ENCODE measurements at regions not wholly inside any gene's neighbourhood (a gene's known extent, or its start where the extent isn't known, plus 50 kb on each side); places are given as distances from the start of the nearest gene placed in this dataset.

- H3K4me3 ChIP-seq (ENCODE audit: severe bottlenecking): no peak overlapping the region
- no peak overlapping the region for H3K27ac ChIP-seq (ENCODE audit: poor library complexity, severe bottlenecking)
- H3K27me3 ChIP-seq (ENCODE audit: insufficient read depth, poor library complexity, severe bottlenecking): no peaks in the 10 kb centered on the region
- no peak for TF ChIP-seq CTCF (IDR thresholded peaks at IDR 0.05; ENCODE audit: poor library complexity, severe bottlenecking)
- no peaks in the 10 kb centered on the region for H3K9me3 ChIP-seq (ENCODE audit: severe bottlenecking)
- DNase-seq (ENCODE audit: low spot score) (no peak), ATAC-seq (ENCODE audit: low read depth) (no peak)
- no peaks in the 10 kb centered on the region for H3K36me3 ChIP-seq (ENCODE audit: low read depth)
- no peaks in the 10 kb centered on the region for H3K4me1 ChIP-seq (ENCODE audit: insufficient read depth, poor library complexity, severe bottlenecking)
These were observed 148.1 kb downstream of the BBOX1 start for GRCh38 chr11:27188696-27189095.

GRCh38 chr11:27187848-27188621 is 147.4 kb downstream of the BBOX1 start:
- Histone ChIP-seq H3K4me3 (ENCODE audit: severe bottlenecking) (no peak overlapping the region), H3K4me1 (ENCODE audit: insufficient read depth, poor library complexity, severe bottlenecking) (no peaks in the 10 kb centered on the region), H3K27me3 (ENCODE audit: insufficient read depth, poor library complexity, severe bottlenecking) (no peaks in the 10 kb centered on the region), H3K9me3 (ENCODE audit: severe bottlenecking) (no peaks in the 10 kb centered on the region), H3K36me3 (ENCODE audit: low read depth) (no peaks in the 10 kb centered on the region), H3K27ac (ENCODE audit: poor library complexity, severe bottlenecking) (no peak overlapping the region)
- DNase-seq (ENCODE audit: low spot score) (no peak), ATAC-seq (ENCODE audit: low read depth) (no peak)
- no peak for TF ChIP-seq CTCF (IDR thresholded peaks at IDR 0.05; ENCODE audit: poor library complexity, severe bottlenecking)

- Histone ChIP-seq H3K4me3 (ENCODE audit: severe bottlenecking) (no peak overlapping the region), H3K9me3 (ENCODE audit: severe bottlenecking) (no peaks in the 10 kb centered on the region), H3K27me3 (ENCODE audit: insufficient read depth, poor library complexity, severe bottlenecking) (no peaks in the 10 kb centered on the region), H3K36me3 (ENCODE audit: low read depth) (no peaks in the 10 kb centered on the region), H3K27ac (ENCODE audit: poor library complexity, severe bottlenecking) (no peak overlapping the region), H3K4me1 (ENCODE audit: insufficient read depth, poor library complexity, severe bottlenecking) (no peaks in the 10 kb centered on the region)
- no peak for ATAC-seq (ENCODE audit: low read depth)
- no peak for TF ChIP-seq CTCF (IDR thresholded peaks at IDR 0.05; ENCODE audit: poor library complexity, severe bottlenecking)
- DNase-seq (ENCODE audit: low spot score): no peak
These were observed 146.6 kb downstream of the BBOX1 start for GRCh38 chr11:27187075-27187847.

- Histone ChIP-seq H3K27ac (ENCODE audit: poor library complexity, severe bottlenecking) (no peak overlapping the region), H3K9me3 (ENCODE audit: severe bottlenecking) (no peaks in the 10 kb centered on the region), H3K4me1 (ENCODE audit: insufficient read depth, poor library complexity, severe bottlenecking) (no peaks in the 10 kb centered on the region), H3K27me3 (ENCODE audit: insufficient read depth, poor library complexity, severe bottlenecking) (no peaks in the 10 kb centered on the region), H3K36me3 (ENCODE audit: low read depth) (no peaks in the 10 kb centered on the region), H3K4me3 (ENCODE audit: severe bottlenecking) (no peak overlapping the region)
- DNase-seq (ENCODE audit: low spot score): no peak
- ATAC-seq (ENCODE audit: low read depth): no peak
- TF ChIP-seq CTCF (IDR thresholded peaks at IDR 0.05; ENCODE audit: poor library complexity, severe bottlenecking): no peak
These were observed 146.0 kb downstream of the BBOX1 start for GRCh38 chr11:27186580-27186979.

Measured in RWPE2 (cell line).